Endothelial cell of hepatic sinusoid (primary cell): ENCODE measurements at regions not wholly inside any gene's neighbourhood (a gene's known extent, or its start where the extent isn't known, plus 50 kb on each side); places are given as distances from the start of the nearest gene placed in this dataset.

Experiments used
- in situ Hi-C: cut with HindIII; loops from 2 replicates; pipeline ENCODE4 v1.10.0; 2017; ENCODE audit warnings: low sequenced_read_pairs

DNA sequence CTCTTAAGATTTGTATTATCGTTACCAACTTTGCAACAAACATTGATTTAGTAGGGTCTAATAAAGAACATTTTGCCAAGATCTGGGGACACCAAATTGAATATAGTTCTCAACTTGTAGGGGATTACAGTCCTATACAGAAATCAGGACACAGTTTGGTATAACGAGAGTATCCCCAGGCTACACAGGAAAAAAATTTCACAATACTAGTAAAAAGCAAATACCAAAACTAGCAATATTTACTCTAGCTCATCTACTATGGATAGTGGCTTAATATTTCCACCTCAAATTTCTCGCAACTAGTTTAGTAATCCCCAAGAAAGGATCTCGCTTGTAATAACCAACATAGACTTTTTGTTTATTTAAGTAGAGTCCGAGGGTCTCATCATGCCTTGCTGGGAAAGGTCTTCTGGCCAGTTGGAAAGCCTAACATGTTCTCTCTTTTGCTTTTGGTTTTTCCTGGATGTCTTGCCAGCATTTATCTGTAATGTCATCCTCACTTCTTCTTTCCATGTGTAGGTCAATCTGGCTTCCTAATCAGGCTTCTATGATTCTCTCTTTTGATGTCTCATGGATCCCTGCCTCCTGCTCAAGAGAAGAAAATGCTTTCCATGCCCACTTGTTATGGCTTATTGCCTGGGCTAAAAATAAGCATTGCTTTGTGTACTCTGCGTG, 104.7 kb upstream of the KCNK2 start:
- in situ Hi-C loops: no loop called here

- in situ Hi-C loops: no loop called here
These were observed 103.3 kb upstream of the KCNK2 start for GRCh38 chr1:214979191-214979590.

- in situ Hi-C loops: no loop called here
These were observed 101.6 kb upstream of the KCNK2 start for GRCh38 chr1:214980921-214981320.

- in situ Hi-C loops: no loop called here
These were observed 99.2 kb upstream of the KCNK2 start for GRCh38 chr1:214983126-214983869.

- in situ Hi-C loops: no loop called here
These were observed 93.2 kb upstream of the KCNK2 start for GRCh38 chr1:214989341-214989740.

DNA sequence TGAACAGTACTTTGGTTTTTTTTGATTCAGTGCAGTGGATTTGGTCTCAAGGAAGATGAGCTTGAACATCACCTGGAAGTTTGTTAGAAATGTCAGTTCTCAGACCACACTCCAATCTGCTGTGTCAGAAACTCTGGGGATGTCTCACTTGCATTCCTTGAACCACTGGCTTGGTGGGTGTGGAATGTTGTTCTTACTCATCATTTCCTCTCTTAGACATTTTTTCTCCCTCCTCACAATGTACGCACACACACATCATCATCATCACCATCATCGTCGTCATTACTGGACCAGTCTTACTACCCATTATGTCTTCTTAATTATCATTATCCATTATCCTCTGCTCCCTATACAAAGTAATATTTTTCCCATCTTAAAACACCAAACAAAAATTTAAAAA, 91.9 kb upstream of the KCNK2 start:
- in situ Hi-C loops: no loop called here

- in situ Hi-C loops: no loop called here
These were observed 90.7 kb upstream of the KCNK2 start for GRCh38 chr1:214991691-214992315.

DNA sequence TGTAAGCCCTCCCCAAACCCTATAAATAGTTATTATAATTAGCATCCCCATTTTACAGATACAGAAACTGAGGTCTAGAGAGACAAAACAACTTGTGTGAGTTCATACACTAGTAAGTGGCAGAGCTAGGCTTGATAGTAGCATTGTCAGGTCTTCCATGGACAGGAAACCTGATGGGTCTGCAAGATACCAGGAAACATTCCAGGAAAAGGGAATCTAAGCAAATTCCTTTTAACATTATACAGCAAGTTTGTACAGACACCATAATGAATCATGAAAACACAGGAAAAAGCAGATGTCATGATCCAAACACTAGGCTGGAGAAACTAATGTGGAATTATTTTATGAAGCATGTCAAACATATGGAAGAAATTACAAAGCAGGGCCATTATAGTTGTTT, 89.1 kb upstream of the KCNK2 start:
- in situ Hi-C loops: no loop called here

GRCh38 chr1:214997685-214998084, 84.9 kb upstream of the KCNK2 start:
- in situ Hi-C loops: no loop called here

- in situ Hi-C loops: loop anchor here (5.0 kb wide), 1 partner anchor 61 kb away; no protein-coding TSS in a partner anchor
These were observed 81.0 kb upstream of the KCNK2 start for GRCh38 chr1:215001419-215002021.

GRCh38 chr1:215002471-215002870, 80.1 kb upstream of the KCNK2 start:
- in situ Hi-C loops: loop anchor here (5.0 kb wide), 1 partner anchor 60 kb away; no protein-coding TSS in a partner anchor

- in situ Hi-C loops: loop anchor here (5.0 kb wide), 1 partner anchor 59 kb away; no protein-coding TSS in a partner anchor
These were observed 78.9 kb upstream of the KCNK2 start for GRCh38 chr1:215003686-215004085.

DNA sequence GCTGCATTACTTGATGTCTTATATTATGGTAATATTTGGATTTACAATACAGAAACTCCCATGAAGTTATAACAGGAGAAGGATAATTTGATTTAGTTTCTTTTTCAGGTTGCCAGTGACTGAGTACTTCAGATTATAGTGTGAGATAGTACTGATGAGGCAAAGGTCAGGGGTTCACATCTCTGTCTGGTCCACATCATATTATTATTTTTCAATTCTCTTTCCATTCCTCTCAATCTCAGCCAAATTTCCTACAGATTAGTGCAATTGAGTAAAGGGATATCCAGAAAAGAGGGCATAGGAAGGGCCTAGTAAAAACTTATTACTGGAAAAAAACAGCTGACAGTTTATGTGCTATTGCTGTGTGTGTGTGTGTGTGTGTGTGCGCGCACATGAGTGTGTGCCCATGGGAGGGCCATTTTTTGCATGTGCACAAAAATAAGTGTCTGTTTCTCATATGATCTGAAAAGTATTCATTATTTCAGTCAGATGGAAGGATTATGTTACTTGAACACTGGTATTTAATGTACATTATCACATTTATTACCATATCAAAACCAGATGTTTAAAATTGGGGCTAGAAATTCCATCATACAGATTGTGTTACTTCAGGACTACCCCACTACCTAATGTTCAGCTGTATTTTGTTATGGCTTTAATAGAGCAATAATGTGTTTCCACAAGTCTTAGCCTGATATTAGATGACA, 78.3 kb upstream of the KCNK2 start:
- in situ Hi-C loops: loop anchor here (5.0 kb wide), 1 partner anchor 58 kb away; no protein-coding TSS in a partner anchor

- in situ Hi-C loops: no loop called here
These were observed 77.5 kb upstream of the KCNK2 start for GRCh38 chr1:215005078-215005477.

GRCh38 chr1:215005656-215006345, 76.7 kb upstream of the KCNK2 start:
- in situ Hi-C loops: no loop called here

DNA sequence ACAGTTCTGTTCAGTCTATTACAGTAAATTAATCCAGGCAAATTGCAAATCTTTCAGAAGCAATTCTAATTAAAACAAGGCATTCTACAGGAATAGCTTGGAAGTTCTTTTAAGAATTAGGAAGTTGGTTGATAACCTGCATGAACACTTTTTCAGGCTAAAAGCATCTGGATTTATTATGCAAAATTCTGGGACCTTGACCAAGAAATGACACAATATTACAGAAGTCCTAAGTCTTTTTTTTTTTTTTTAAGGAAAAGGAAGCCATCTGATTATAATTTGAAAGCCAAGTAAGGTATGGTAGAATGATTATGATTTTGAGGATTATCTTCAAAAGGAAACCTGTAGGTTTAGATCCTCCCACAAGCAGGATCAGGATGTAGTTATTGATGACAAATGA, 74.7 kb upstream of the KCNK2 start:
- in situ Hi-C loops: no loop called here

- in situ Hi-C loops: no loop called here
These were observed 64.0 kb upstream of the KCNK2 start for GRCh38 chr1:215018555-215018954.

DNA sequence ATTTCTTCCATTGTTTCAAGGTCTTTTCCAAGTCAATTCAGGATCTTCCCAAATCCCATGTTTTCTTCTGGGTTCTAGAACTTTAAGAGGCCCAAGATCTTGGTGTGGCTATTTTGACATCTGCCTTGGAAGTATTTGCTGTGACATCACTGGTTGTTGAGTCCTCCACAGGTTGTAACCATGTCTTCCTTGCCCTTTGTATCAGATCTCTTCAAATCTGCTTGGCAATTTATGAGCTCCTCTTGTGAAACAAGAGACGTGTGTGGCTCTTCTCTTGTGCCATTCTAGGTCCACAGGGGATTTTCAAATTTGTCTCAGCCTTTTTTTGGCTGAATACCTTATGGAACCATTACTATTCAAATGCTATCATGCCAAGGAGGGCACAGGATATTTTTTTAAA, 60.3 kb upstream of the KCNK2 start:
- in situ Hi-C loops: no loop called here

DNA sequence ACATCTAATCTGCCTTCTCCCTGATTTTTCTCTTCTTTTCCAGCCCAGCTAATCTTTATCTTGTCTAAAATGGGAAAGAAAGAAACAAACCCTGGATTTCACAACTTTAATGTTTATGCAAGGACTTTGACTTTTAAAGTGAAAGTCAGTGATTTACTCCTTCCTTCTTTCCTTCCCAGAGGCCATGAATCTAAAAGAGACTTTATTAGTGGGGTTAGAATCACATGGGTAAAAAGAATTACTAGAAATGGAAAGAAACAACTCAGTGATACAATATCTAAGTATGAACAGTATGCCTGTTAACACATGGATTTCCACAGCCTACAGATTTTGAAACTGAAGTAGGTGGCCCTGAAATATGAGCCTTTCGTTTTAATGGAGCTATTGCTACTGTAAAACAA, 59.8 kb upstream of the KCNK2 start:
- in situ Hi-C loops: no loop called here

DNA sequence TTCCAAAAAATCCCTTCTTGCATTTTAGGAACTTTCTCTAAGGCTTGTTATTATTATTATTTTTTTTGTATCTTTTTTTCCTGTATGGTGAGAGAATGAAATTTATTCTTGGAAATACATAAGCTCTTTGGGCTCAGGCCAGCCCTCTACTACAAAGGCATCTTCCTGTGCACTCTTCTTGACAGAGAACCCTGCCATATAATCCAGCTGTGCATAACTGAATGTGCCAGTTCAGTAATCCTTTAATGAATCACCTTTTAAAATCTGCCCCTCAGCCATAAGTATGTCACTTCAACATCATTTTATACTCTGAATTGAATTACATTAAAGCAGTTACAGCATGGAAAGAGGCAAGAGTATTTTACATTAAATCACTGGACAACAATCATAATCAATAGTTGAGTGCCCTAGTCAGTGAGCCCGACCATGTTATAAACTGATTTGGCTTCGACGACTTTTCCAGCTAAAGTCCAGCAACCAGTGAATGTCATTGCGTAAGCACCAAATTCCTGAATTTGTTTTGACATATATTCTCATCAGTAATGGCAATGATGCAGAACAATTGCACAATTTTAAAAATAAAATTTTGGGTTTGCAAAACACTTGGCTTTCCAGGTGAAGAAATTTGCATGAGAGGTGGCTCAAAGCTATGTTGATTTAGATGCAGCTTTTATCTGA, 59.2 kb upstream of the KCNK2 start:
- in situ Hi-C loops: no loop called here
